Upper lobe of left lung (tissue), 4 donors: ENCODE measurements at regions not wholly inside any gene's neighbourhood (a gene's known extent, or its start where the extent isn't known, plus 50 kb on each side); places are given as distances from the start of the nearest gene placed in this dataset.

Experiments used
- POLR2AphosphoS5 ChIP-seq, 2 donors: sonication (generic); formaldehyde crosslinking; IDR thresholded peaks; one replicate each; pipeline ENCODE4 v1.5.1; 2017; ENCODE audit warnings: antibody characterized with exemption in 2 of 2
- TF ChIP-seq, protein P1 (sequence below), 6 experiments: fragments of 450-650 bp in 4 of 6; fragments of 200-600 bp in 2 of 6; sonication (generic) in 2 of 6; IDR thresholded peaks; one replicate each; pipeline ENCODE4 v1.5.1; 2016 to 2019; ENCODE audit warnings: antibody characterized with exemption in 6 of 6

DNA sequence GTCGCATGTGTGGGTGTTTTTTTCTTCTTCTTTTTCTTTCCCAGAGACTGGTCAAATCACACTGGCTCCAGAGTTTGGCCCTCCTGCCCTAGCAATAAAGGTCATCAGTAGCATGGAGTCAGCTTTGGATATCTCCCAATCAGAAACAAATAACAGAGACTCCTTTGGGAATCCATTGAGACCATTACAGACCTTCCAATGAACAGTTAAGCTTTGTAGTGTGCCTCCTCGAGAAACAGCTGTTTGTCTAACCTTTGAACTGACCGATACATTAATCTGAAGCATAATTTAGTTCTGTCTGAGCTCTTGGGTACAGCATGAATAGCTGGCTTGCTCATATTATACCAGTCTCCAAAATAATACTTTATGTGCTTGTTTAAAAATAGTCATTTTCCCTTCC is 1103.2 kb downstream of the GATA3 start:
- no peak for TF ChIP-seq POLR2AphosphoS5 (IDR thresholded peaks at IDR 0.05)
- TF ChIP-seq, protein P1, sequence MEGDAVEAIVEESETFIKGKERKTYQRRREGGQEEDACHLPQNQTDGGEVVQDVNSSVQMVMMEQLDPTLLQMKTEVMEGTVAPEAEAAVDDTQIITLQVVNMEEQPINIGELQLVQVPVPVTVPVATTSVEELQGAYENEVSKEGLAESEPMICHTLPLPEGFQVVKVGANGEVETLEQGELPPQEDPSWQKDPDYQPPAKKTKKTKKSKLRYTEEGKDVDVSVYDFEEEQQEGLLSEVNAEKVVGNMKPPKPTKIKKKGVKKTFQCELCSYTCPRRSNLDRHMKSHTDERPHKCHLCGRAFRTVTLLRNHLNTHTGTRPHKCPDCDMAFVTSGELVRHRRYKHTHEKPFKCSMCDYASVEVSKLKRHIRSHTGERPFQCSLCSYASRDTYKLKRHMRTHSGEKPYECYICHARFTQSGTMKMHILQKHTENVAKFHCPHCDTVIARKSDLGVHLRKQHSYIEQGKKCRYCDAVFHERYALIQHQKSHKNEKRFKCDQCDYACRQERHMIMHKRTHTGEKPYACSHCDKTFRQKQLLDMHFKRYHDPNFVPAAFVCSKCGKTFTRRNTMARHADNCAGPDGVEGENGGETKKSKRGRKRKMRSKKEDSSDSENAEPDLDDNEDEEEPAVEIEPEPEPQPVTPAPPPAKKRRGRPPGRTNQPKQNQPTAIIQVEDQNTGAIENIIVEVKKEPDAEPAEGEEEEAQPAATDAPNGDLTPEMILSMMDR (IDR thresholded peaks at IDR 0.05), result no peak
